ENCODE measurements at regions not wholly inside any gene's neighbourhood (a gene's known extent, or its start where the extent isn't known, plus 50 kb on each side); places are given as distances from the start of the nearest gene placed in this dataset.

GRCh38 chr7:68247126-68247525 lies 1250.5 kb downstream of the TYW1 start:
- TF ChIP-seq, protein P1, sequence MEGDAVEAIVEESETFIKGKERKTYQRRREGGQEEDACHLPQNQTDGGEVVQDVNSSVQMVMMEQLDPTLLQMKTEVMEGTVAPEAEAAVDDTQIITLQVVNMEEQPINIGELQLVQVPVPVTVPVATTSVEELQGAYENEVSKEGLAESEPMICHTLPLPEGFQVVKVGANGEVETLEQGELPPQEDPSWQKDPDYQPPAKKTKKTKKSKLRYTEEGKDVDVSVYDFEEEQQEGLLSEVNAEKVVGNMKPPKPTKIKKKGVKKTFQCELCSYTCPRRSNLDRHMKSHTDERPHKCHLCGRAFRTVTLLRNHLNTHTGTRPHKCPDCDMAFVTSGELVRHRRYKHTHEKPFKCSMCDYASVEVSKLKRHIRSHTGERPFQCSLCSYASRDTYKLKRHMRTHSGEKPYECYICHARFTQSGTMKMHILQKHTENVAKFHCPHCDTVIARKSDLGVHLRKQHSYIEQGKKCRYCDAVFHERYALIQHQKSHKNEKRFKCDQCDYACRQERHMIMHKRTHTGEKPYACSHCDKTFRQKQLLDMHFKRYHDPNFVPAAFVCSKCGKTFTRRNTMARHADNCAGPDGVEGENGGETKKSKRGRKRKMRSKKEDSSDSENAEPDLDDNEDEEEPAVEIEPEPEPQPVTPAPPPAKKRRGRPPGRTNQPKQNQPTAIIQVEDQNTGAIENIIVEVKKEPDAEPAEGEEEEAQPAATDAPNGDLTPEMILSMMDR (IDR thresholded peaks at IDR 0.05): no peak
- no peak for TF ChIP-seq POLR2AphosphoS5 (IDR thresholded peaks at IDR 0.05)
